Mesothelial cell of epicardium (in vitro differentiated cells): ENCODE measurements at regions not wholly inside any gene's neighbourhood (a gene's known extent, or its start where the extent isn't known, plus 50 kb on each side); places are given as distances from the start of the nearest gene placed in this dataset.

Experiments
- DNase-seq, 2 experiments: peaks; one replicate each; pipeline ENCODE4 v3.0.0; 2021; ENCODE audit warnings: low spot score in 2 of 2; ENCODE audit not compliant: unreplicated experiment in 2 of 2
- H3K27ac Mint-ChIP-seq: 2 replicates; pipeline ENCODE4 v1.8.0; 2021; ENCODE audit warnings: mixed read lengths
- H3K27me3 Mint-ChIP-seq: 2 replicates; pipeline ENCODE4 v1.8.0; 2021; ENCODE audit warnings: low read depth, mixed read lengths
- H3K36me3 Mint-ChIP-seq: 2 replicates; pipeline ENCODE4 v1.8.0; 2021; ENCODE audit warnings: mixed read lengths
- H3K4me1 Mint-ChIP-seq: 2 replicates; pipeline ENCODE4 v1.8.0; 2021; ENCODE audit warnings: mixed read lengths
- H3K4me3 Mint-ChIP-seq: 2 replicates; pipeline ENCODE4 v1.8.0; 2021; ENCODE audit warnings: mild to moderate bottlenecking, moderate library complexity, mixed read lengths
- H3K9me3 Mint-ChIP-seq: 2 replicates; pipeline ENCODE4 v1.8.0; 2021; ENCODE audit warnings: mixed read lengths
- CTCF ChIP-seq: fragments of 200-600 bp; sonication (generic); IDR thresholded peaks from one replicate; pipeline ENCODE4 v1.5.0; 2021; ENCODE audit warnings: antibody characterized with exemption; ENCODE audit not compliant: unreplicated experiment

GRCh38 chr6:22929311-22929985 is 360.1 kb downstream of the HDGFL1 start:
- no peak overlapping the region for H3K4me3 Mint-ChIP-seq
- TF ChIP-seq CTCF: no peak
- H3K4me1 Mint-ChIP-seq: peaks cover 42% of the 10 kb centered on the region
- no peaks in the 10 kb centered on the region for H3K27me3 Mint-ChIP-seq
- no peaks in the 10 kb centered on the region for H3K36me3 Mint-ChIP-seq
- no peak for DNase-seq
- peak overlapping the region; percentile 35 for H3K27ac Mint-ChIP-seq
- H3K9me3 Mint-ChIP-seq: peaks cover 8% of the 10 kb centered on the region

GRCh38 chr6:22940581-22941290 is 371.4 kb downstream of the HDGFL1 start:
- no peaks in the 10 kb centered on the region for H3K27me3 Mint-ChIP-seq
- H3K9me3 Mint-ChIP-seq: peaks cover 46% of the 10 kb centered on the region
- H3K36me3 Mint-ChIP-seq: peaks cover 17% of the 10 kb centered on the region
- H3K27ac Mint-ChIP-seq: peak overlapping the region; percentile 68
- H3K4me3 Mint-ChIP-seq: no peak overlapping the region
- no peak for TF ChIP-seq CTCF
- H3K4me1 Mint-ChIP-seq: peaks cover 37% of the 10 kb centered on the region
- no peak for DNase-seq

GRCh38 chr6:22942403-22942802 is 373.0 kb downstream of the HDGFL1 start:
- H3K4me1 Mint-ChIP-seq: peaks cover 29% of the 10 kb centered on the region
- DNase-seq: no peak
- H3K4me3 Mint-ChIP-seq: no peak overlapping the region
- peaks cover 17% of the 10 kb centered on the region for H3K36me3 Mint-ChIP-seq
- H3K27me3 Mint-ChIP-seq: no peaks in the 10 kb centered on the region
- H3K27ac Mint-ChIP-seq: no peak overlapping the region
- peaks cover 45% of the 10 kb centered on the region for H3K9me3 Mint-ChIP-seq
- TF ChIP-seq CTCF: no peak

GRCh38 chr6:22943327-22943726 is 374.0 kb downstream of the HDGFL1 start:
- peaks cover 29% of the 10 kb centered on the region for H3K4me1 Mint-ChIP-seq
- H3K27ac Mint-ChIP-seq: peak overlapping the region; percentile 66
- no peak for TF ChIP-seq CTCF
- no peak overlapping the region for H3K4me3 Mint-ChIP-seq
- no peaks in the 10 kb centered on the region for H3K27me3 Mint-ChIP-seq
- peaks cover 11% of the 10 kb centered on the region for H3K36me3 Mint-ChIP-seq
- DNase-seq: no peak
- peaks cover 36% of the 10 kb centered on the region for H3K9me3 Mint-ChIP-seq

- Mint-ChIP-seq H3K4me1 (peaks cover 27% of the 10 kb centered on the region), H3K27me3 (no peaks in the 10 kb centered on the region), H3K4me3 (no peak overlapping the region), H3K9me3 (peaks cover 12% of the 10 kb centered on the region), H3K27ac (no peak overlapping the region), H3K36me3 (peaks cover 2% of the 10 kb centered on the region)
- DNase-seq: no peak
- no peak for TF ChIP-seq CTCF
Measured at GRCh38 chr6:22949967-22950366, 380.6 kb downstream of the HDGFL1 start.
